ENCODE measurements at regions not wholly inside any gene's neighbourhood (a gene's known extent, or its start where the extent isn't known, plus 50 kb on each side); places are given as distances from the start of the nearest gene placed in this dataset.
"Not testable (repeated sequence)": the region's sequence is repeated elsewhere in the genome, so short reads cannot be mapped to it uniquely, and the experiment has no call there.

- no peaks in the 10 kb centered on the region for H3K27me3 Mint-ChIP-seq
- ATAC-seq (no peak), DNase-seq (no peak)
- H3K27me3 ChIP-seq (ENCODE audit: control insufficient read depth in 2 of 2, insufficient read depth in 2 of 2, low read length in 2 of 2) = no peaks in the 10 kb centered on the region
- ChIA-PET CTCF (no interaction called here), POLR2A (no interaction called here)
- H3K9me3 Mint-ChIP-seq = peaks cover 0 to 7% (median 0%) of the 10 kb centered on the region in 11 donors
- no peaks in the 10 kb centered on the region for H3K4me1 Mint-ChIP-seq
- H3K36me3 ChIP-seq (ENCODE audit: control insufficient read depth in 2 of 3, insufficient read depth in 3 of 3, low read length in 3 of 3) = no peaks in the 10 kb centered on the region
- H3K36me3 Mint-ChIP-seq = no peaks in the 10 kb centered on the region
- intact Hi-C loops (cut with micrococcal nuclease) = no loop called here
- H3K9me3 ChIP-seq (ENCODE audit: control insufficient read depth in 2 of 3, low read length in 3 of 3) = no peaks in the 10 kb centered on the region
- H3K4me3 Mint-ChIP-seq = no peak overlapping the region
- no peaks in the 10 kb centered on the region for H3K4me1 ChIP-seq (ENCODE audit: control insufficient read depth in 2 of 2, insufficient read depth in 2 of 2, low read length in 2 of 2)
- no peak overlapping the region for H3K27ac ChIP-seq (ENCODE audit: low read depth, low read length)
- no peak overlapping the region for H3K27ac Mint-ChIP-seq
- H3K4me3 ChIP-seq (ENCODE audit: low read length) = no peak overlapping the region
Observed at GRCh38 chr3:35446896-35447295, 192.4 kb upstream of the ARPP21 start.

GRCh38 chr3:35448121-35448520 lies 191.2 kb upstream of the ARPP21 start:
- POLR2A ChIA-PET = no interaction called here
- no peak overlapping the region for H3K4me3 Mint-ChIP-seq
- no peak overlapping the region for H3K27ac ChIP-seq (ENCODE audit: low read depth, low read length)
- peaks cover 0 to 6% (median 0%) of the 10 kb centered on the region in 11 donors for H3K9me3 Mint-ChIP-seq
- H3K4me1 ChIP-seq (ENCODE audit: control insufficient read depth in 2 of 2, insufficient read depth in 2 of 2, low read length in 2 of 2) = no peaks in the 10 kb centered on the region
- H3K4me1 Mint-ChIP-seq = no peaks in the 10 kb centered on the region
- CTCF ChIA-PET = no interaction called here
- H3K27me3 Mint-ChIP-seq = no peaks in the 10 kb centered on the region
- H3K4me3 ChIP-seq (ENCODE audit: low read length) = no peak overlapping the region
- DNase-seq (no peak), ATAC-seq (no peak)
- no peaks in the 10 kb centered on the region for H3K36me3 Mint-ChIP-seq
- no peak overlapping the region for H3K27ac Mint-ChIP-seq
- intact Hi-C loops (cut with micrococcal nuclease) = no loop called here
- no peaks in the 10 kb centered on the region for H3K36me3 ChIP-seq (ENCODE audit: control insufficient read depth in 2 of 3, insufficient read depth in 3 of 3, low read length in 3 of 3)
- no peaks in the 10 kb centered on the region for H3K9me3 ChIP-seq (ENCODE audit: control insufficient read depth in 2 of 3, low read length in 3 of 3)
- no peaks in the 10 kb centered on the region for H3K27me3 ChIP-seq (ENCODE audit: control insufficient read depth in 2 of 2, insufficient read depth in 2 of 2, low read length in 2 of 2)

DNA sequence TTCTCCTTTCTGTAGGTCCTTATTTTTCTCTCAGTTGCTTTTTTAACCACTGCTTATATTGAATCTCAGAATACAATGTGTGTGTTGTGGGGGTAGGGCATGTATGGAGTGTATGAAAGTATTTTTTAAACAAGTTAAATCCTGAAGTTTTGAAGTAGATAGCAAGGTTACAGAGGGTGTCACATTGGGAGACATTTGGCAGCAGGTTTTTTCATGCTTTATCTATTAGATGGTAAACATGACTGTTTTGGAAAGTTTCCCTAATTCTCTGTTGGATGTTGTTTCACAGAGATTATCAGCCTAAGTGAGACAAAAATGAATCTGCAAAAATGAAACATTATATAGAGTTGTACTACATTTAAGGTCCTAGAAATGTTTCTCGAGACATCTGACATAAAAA lies 190.6 kb upstream of the ARPP21 start:
- ChIA-PET CTCF (no interaction called here), POLR2A (no interaction called here)
- H3K36me3 Mint-ChIP-seq = no peaks in the 10 kb centered on the region
- Histone ChIP-seq H3K4me1 (ENCODE audit: control insufficient read depth in 2 of 2, insufficient read depth in 2 of 2, low read length in 2 of 2) (no peaks in the 10 kb centered on the region), H3K36me3 (ENCODE audit: control insufficient read depth in 2 of 3, insufficient read depth in 3 of 3, low read length in 3 of 3) (no peaks in the 10 kb centered on the region), H3K4me3 (ENCODE audit: low read length) (no peak overlapping the region), H3K9me3 (ENCODE audit: control insufficient read depth in 2 of 3, low read length in 3 of 3) (no peaks in the 10 kb centered on the region), H3K27ac (ENCODE audit: low read depth, low read length) (no peak overlapping the region), H3K27me3 (ENCODE audit: control insufficient read depth in 2 of 2, insufficient read depth in 2 of 2, low read length in 2 of 2) (no peaks in the 10 kb centered on the region)
- DNase-seq (no peak), ATAC-seq (no peak)
- H3K27ac Mint-ChIP-seq = no peak overlapping the region
- H3K4me3 Mint-ChIP-seq = no peak overlapping the region
- H3K9me3 Mint-ChIP-seq = peaks cover 0 to 10% (median 0%) of the 10 kb centered on the region in 11 donors
- no peaks in the 10 kb centered on the region for H3K4me1 Mint-ChIP-seq
- intact Hi-C loops (cut with micrococcal nuclease) = no loop called here
- no peaks in the 10 kb centered on the region for H3K27me3 Mint-ChIP-seq

DNA sequence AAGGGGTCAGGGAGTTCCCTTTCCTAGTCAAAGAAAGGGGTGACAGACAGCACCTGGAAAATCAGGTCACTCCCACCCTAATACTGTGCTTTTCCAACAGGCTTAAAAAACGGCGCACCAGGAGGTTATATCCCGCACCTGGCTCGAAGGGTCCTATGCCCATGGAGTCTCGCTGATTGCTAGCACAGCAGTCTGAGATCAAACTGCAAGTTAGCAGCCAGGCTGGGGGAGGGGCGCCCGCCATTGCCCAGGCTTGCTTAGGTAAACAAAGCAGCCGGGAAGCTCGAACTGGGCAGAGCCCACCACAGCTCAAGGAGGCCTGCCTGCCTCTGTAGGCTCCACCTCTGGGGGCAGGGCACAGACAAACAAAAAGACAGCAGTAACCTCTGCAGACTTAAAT lies 184.5 kb upstream of the ARPP21 start:
- H3K36me3 ChIP-seq (ENCODE audit: control insufficient read depth in 2 of 3, insufficient read depth in 3 of 3, low read length in 3 of 3); intact Hi-C loops (cut with micrococcal nuclease); H3K27me3 Mint-ChIP-seq; H3K4me3 ChIP-seq (ENCODE audit: low read length); H3K4me1 ChIP-seq (ENCODE audit: control insufficient read depth in 2 of 2, insufficient read depth in 2 of 2, low read length in 2 of 2); DNase-seq; H3K27ac ChIP-seq (ENCODE audit: low read depth, low read length); H3K27me3 ChIP-seq (ENCODE audit: control insufficient read depth in 2 of 2, insufficient read depth in 2 of 2, low read length in 2 of 2); H3K4me3 Mint-ChIP-seq; POLR2A ChIA-PET; H3K4me1 Mint-ChIP-seq; H3K27ac Mint-ChIP-seq; CTCF ChIA-PET; ATAC-seq; H3K9me3 ChIP-seq (ENCODE audit: control insufficient read depth in 2 of 3, low read length in 3 of 3); H3K36me3 Mint-ChIP-seq: not testable (repeated sequence)
- peaks cover 0 to 24% (median 4%) of the 10 kb centered on the region in 11 donors for H3K9me3 Mint-ChIP-seq

DNA sequence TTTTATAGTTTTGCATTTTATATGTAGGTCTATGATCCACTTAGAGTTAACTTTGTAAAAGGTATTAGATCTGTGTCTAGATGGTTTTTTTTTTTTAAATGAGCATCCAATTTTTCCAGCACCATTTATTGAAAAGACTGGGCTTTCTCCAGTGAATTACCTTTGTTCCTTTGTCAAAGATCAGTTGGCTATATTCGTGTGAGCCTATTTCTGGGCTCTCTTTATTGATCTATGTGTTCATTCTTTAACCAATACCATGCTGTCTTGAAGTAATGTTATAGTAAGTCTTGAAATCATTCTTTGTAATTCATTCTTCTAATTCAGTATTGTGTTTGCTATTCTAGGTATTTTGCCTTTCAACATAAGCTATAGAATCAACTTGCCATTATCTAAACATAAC lies 165.4 kb upstream of the ARPP21 start:
- Histone ChIP-seq H3K27ac (ENCODE audit: low read depth, low read length) (no peak overlapping the region), H3K4me1 (ENCODE audit: control insufficient read depth in 2 of 2, insufficient read depth in 2 of 2, low read length in 2 of 2) (no peaks in the 10 kb centered on the region), H3K9me3 (ENCODE audit: control insufficient read depth in 2 of 3, low read length in 3 of 3) (no peaks in the 10 kb centered on the region), H3K36me3 (ENCODE audit: control insufficient read depth in 2 of 3, insufficient read depth in 3 of 3, low read length in 3 of 3) (no peaks in the 10 kb centered on the region), H3K27me3 (ENCODE audit: control insufficient read depth in 2 of 2, insufficient read depth in 2 of 2, low read length in 2 of 2) (no peaks in the 10 kb centered on the region), H3K4me3 (ENCODE audit: low read length) (no peak overlapping the region)
- H3K4me3 Mint-ChIP-seq = no peak overlapping the region
- no peaks in the 10 kb centered on the region for H3K4me1 Mint-ChIP-seq
- no peak overlapping the region for H3K27ac Mint-ChIP-seq
- ATAC-seq (no peak), DNase-seq (no peak)
- POLR2A ChIA-PET = no interaction called here
- no peaks in the 10 kb centered on the region for H3K36me3 Mint-ChIP-seq
- CTCF ChIA-PET = no interaction called here
- intact Hi-C loops (cut with micrococcal nuclease) = no loop called here
- H3K9me3 Mint-ChIP-seq = peaks cover 0 to 22% (median 6%) of the 10 kb centered on the region in 11 donors
- H3K27me3 Mint-ChIP-seq = no peaks in the 10 kb centered on the region

- H3K27me3 ChIP-seq (ENCODE audit: control insufficient read depth in 2 of 2, insufficient read depth in 2 of 2, low read length in 2 of 2); H3K9me3 ChIP-seq (ENCODE audit: control insufficient read depth in 2 of 3, low read length in 3 of 3); H3K27me3 Mint-ChIP-seq; H3K4me1 ChIP-seq (ENCODE audit: control insufficient read depth in 2 of 2, insufficient read depth in 2 of 2, low read length in 2 of 2); H3K27ac ChIP-seq (ENCODE audit: low read depth, low read length); H3K4me3 ChIP-seq (ENCODE audit: low read length); ATAC-seq; DNase-seq; H3K36me3 ChIP-seq (ENCODE audit: control insufficient read depth in 2 of 3, insufficient read depth in 3 of 3, low read length in 3 of 3); H3K9me3 Mint-ChIP-seq; H3K4me1 Mint-ChIP-seq; POLR2A ChIA-PET; H3K4me3 Mint-ChIP-seq; H3K36me3 Mint-ChIP-seq; H3K27ac Mint-ChIP-seq; intact Hi-C loops (cut with micrococcal nuclease); CTCF ChIA-PET: not testable (repeated sequence)
Observed at GRCh38 chr3:35482566-35482965, 156.8 kb upstream of the ARPP21 start.

DNA sequence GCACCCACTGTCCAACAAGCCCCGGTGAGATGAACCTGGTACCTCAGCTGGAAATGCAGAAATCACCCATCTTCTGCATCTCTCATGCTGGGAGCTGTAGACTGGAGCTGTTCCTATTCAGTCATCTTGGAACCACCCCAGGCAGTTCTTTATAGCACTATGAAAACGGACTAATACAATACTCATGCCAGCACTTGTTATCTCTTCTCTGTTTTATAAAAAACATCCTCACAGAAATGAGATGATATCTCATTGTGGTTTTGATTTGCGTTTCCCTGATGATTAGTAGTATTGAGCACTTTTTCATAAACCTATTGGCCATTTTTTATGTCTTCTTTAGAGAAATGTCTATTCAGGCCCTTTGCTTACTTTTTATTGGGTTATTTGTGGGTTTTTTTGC lies 156.2 kb upstream of the ARPP21 start:
- no peaks in the 10 kb centered on the region for H3K4me1 Mint-ChIP-seq
- no peaks in the 10 kb centered on the region for H3K9me3 ChIP-seq (ENCODE audit: control insufficient read depth in 2 of 3, low read length in 3 of 3)
- no peaks in the 10 kb centered on the region for H3K27me3 ChIP-seq (ENCODE audit: control insufficient read depth in 2 of 2, insufficient read depth in 2 of 2, low read length in 2 of 2)
- POLR2A ChIA-PET = no interaction called here
- ATAC-seq (no peak), DNase-seq (no peak)
- no peak overlapping the region for H3K4me3 Mint-ChIP-seq
- H3K4me3 ChIP-seq (ENCODE audit: low read length) = no peak overlapping the region
- peaks cover 0 to 8% (median 5%) of the 10 kb centered on the region in 11 donors for H3K9me3 Mint-ChIP-seq
- no peaks in the 10 kb centered on the region for H3K4me1 ChIP-seq (ENCODE audit: control insufficient read depth in 2 of 2, insufficient read depth in 2 of 2, low read length in 2 of 2)
- H3K27ac ChIP-seq (ENCODE audit: low read depth, low read length) = no peak overlapping the region
- H3K36me3 Mint-ChIP-seq = no peaks in the 10 kb centered on the region
- CTCF ChIA-PET = no interaction called here
- no peaks in the 10 kb centered on the region for H3K36me3 ChIP-seq (ENCODE audit: control insufficient read depth in 2 of 3, insufficient read depth in 3 of 3, low read length in 3 of 3)
- H3K27ac Mint-ChIP-seq = no peak overlapping the region
- H3K27me3 Mint-ChIP-seq = no peaks in the 10 kb centered on the region
- intact Hi-C loops (cut with micrococcal nuclease) = no loop called here

All from naive thymus-derived CD4-positive, alpha-beta T cell (primary cell).